A549 (cell line): ENCODE measurements at regions not wholly inside any gene's neighbourhood (a gene's known extent, or its start where the extent isn't known, plus 50 kb on each side); places are given as distances from the start of the nearest gene placed in this dataset.

Experiments used
- ATAC-seq, 2 experiments: fragments of 200-7000 bp in 1 of 2; fragments of >200 bp in 1 of 2; cut with Nextera tagmentation in 1 of 2; cut with Tn5 transposase in 1 of 2; 3 replicates each; pipeline versions ENCODE4 v1.8.0 to v1.9.1; 2018 to 2020; ENCODE audit warnings: mild to moderate bottlenecking in 1 of 2, moderate library complexity in 1 of 2
- CTCF ChIA-PET: fragments of 300-600 bp; sonication (Branson Sonifier 250); formaldehyde crosslinking; extraction: SDS; loops from one replicate; lab custom pipeline; 2021; ENCODE audit warnings: antibody characterized with exemption, inconsistent platforms; lab: Yijun Ruan, JAX
- POLR2A ChIA-PET: fragments of 350-600 bp; formaldehyde crosslinking; extraction: SDS; loops from one replicate; lab custom pipeline; 2021; ENCODE audit warnings: antibody characterized with exemption, inconsistent platforms; lab: Yijun Ruan, JAX
- DNase-seq, 2 experiments: peaks; one replicate each; pipeline versions ENCODE4 v3.0.0 to v3.0.0-alpha.2; 2011 to 2016; ENCODE audit warnings: low read depth in 1 of 2, low spot score in 1 of 2
- FAIRE-seq: peaks from 2 replicates; lab custom pipeline; 2011; peaks lifted over from hg19 to GRCh38; lab: Jason Lieb, UNC
- H3K27ac ChIP-seq, 2 experiments: fragments of >200 bp; sonication (Bioruptor Twin); formaldehyde crosslinking; 3 replicates each; pipeline ENCODE4 v1.5.1; 2016 to 2017
- H3K4me1 ChIP-seq: fragments of >200 bp; sonication (Bioruptor Twin); formaldehyde crosslinking; 3 replicates; pipeline ENCODE4 v1.6.1; 2016
- H3K4me2 ChIP-seq: fragments of >200 bp; sonication (Bioruptor Twin); formaldehyde crosslinking; 3 replicates; pipeline ENCODE4 v1.6.1; 2016
- H3K4me3 ChIP-seq: fragments of >200 bp; sonication (Bioruptor Twin); formaldehyde crosslinking; 3 replicates; pipeline ENCODE4 v1.5.1; 2016
- H3K9me3 ChIP-seq: fragments of >200 bp; sonication (Bioruptor Twin); formaldehyde crosslinking; 3 replicates; pipeline ENCODE4 v1.6.1; 2016
- ATOH8 ChIP-seq: fragments of 250-450 bp; sonication (Bioruptor Pico); IDR thresholded peaks from 2 replicates; pipeline ENCODE4 v1.5.0; 2020; ENCODE audit warnings: low read depth, mild to moderate bottlenecking, moderate library complexity
- BCL3 ChIP-seq: fragments of >200 bp; sonication (Bioruptor Twin); formaldehyde crosslinking; IDR thresholded peaks from 3 replicates; pipeline ENCODE4 v1.6.1; 2016
- CHD2 ChIP-seq: fragments of 150-350 bp; IDR thresholded peaks from 2 replicates; pipeline ENCODE4 v1.6.1; 2014; ENCODE audit warnings: low read length; ENCODE audit not compliant: partially characterized antibody
- CHD4 ChIP-seq: fragments of 200-600 bp; sonication (generic); IDR thresholded peaks from 2 replicates; pipeline ENCODE4 v1.6.1; 2016; ENCODE audit warnings: antibody characterized with exemption, mild to moderate bottlenecking, borderline replicate concordance
- EP300 ChIP-seq, 2 experiments: fragments of >200 bp; sonication (Bioruptor Twin); formaldehyde crosslinking; IDR thresholded peaks; 2 replicates in 1 of 2; 3 replicates in 1 of 2; pipeline ENCODE4 v1.6.1; 2016 to 2017
- FOSL2 ChIP-seq, 2 experiments: fragments of 450-650 bp in 1 of 2; fragments of >200 bp in 1 of 2; sonication (Bioruptor Twin) in 1 of 2; formaldehyde crosslinking; IDR thresholded peaks; 2 replicates each; pipeline versions ENCODE4 v1.5.0 to v1.6.1; 2016 to 2020; ENCODE audit warnings: mild to moderate bottlenecking in 1 of 2, moderate library complexity in 1 of 2
- HES2 ChIP-seq: fragments of >200 bp; sonication (Bioruptor Twin); formaldehyde crosslinking; IDR thresholded peaks from 2 replicates; pipeline ENCODE4 v1.6.1; 2016
- HOXA7 ChIP-seq: fragments of 250-450 bp; sonication (Bioruptor Pico); IDR thresholded peaks from 2 replicates; pipeline ENCODE4 v1.5.0; 2020; ENCODE audit warnings: mild to moderate bottlenecking, moderate library complexity
- HOXB13 ChIP-seq: fragments of 250-450 bp; sonication (Bioruptor Pico); IDR thresholded peaks from 2 replicates; pipeline ENCODE4 v1.5.0; 2020; ENCODE audit warnings: low read depth, mild to moderate bottlenecking, moderate library complexity
- JUNB ChIP-seq: fragments of >200 bp; sonication (Bioruptor Twin); formaldehyde crosslinking; IDR thresholded peaks from 2 replicates; pipeline ENCODE4 v1.6.1; 2016
- KDM1A ChIP-seq: fragments of 200-600 bp; sonication (generic); IDR thresholded peaks from 2 replicates; pipeline ENCODE4 v1.6.1; 2016; ENCODE audit warnings: low read depth, mild to moderate bottlenecking
- MAX ChIP-seq: IDR thresholded peaks from 2 replicates; pipeline ENCODE4 v1.6.1; 2012
- MAZ ChIP-seq: fragments of 150-350 bp; IDR thresholded peaks from 2 replicates; pipeline ENCODE4 v1.6.1; 2014; ENCODE audit warnings: antibody characterized with exemption, low read depth, low read length, borderline replicate concordance
- NFE2L2 ChIP-seq: fragments of 150-350 bp; conservative IDR thresholded peaks from 2 replicates; pipeline ENCODE4 v1.6.1; 2014; ENCODE audit warnings: low read length
- NR3C1 ChIP-seq: fragments of >200 bp; sonication (Bioruptor Twin); formaldehyde crosslinking; IDR thresholded peaks from 3 replicates; pipeline ENCODE4 v1.6.1; 2017
- PBX3 ChIP-seq: IDR thresholded peaks from 2 replicates; pipeline ENCODE4 v1.6.1; 2012
- POLR2A ChIP-seq: IDR thresholded peaks from 2 replicates; pipeline ENCODE4 v1.6.1; 2012; ENCODE audit warnings: mild to moderate bottlenecking, low read length
- POLR2AphosphoS2 ChIP-seq: conservative IDR thresholded peaks from 2 replicates; pipeline ENCODE4 v1.6.1; 2012; ENCODE audit warnings: low read length, improper control_type of control experiment, inconsistent platforms
- RARB ChIP-seq: fragments of 250-450 bp; sonication (Bioruptor Pico); IDR thresholded peaks from 2 replicates; pipeline ENCODE4 v1.8.0; 2021; ENCODE audit warnings: mild to moderate bottlenecking, moderate library complexity
- RCOR1 ChIP-seq: fragments of 150-350 bp; IDR thresholded peaks from 2 replicates; pipeline ENCODE4 v1.6.1; 2014; ENCODE audit warnings: antibody characterized with exemption, low read length, low read depth
- RNF2 ChIP-seq: fragments of 200-600 bp; sonication (generic); IDR thresholded peaks from 2 replicates; pipeline ENCODE4 v1.6.1; 2016; ENCODE audit warnings: low read depth, mild to moderate bottlenecking, antibody characterized with exemption, moderate library complexity, borderline replicate concordance
- SMC3 ChIP-seq: fragments of >200 bp; sonication (Bioruptor Twin); formaldehyde crosslinking; IDR thresholded peaks from 3 replicates; pipeline ENCODE4 v1.6.1; 2018; ENCODE audit warnings: inconsistent platforms
- TP53 ChIP-seq: fragments of 250-450 bp; sonication (Bioruptor Pico); IDR thresholded peaks from 2 replicates; pipeline ENCODE4 v1.5.0; 2021; ENCODE audit warnings: mild to moderate bottlenecking, moderate library complexity
- USF2 ChIP-seq: fragments of 450-650 bp; IDR thresholded peaks from 2 replicates; pipeline ENCODE4 v1.6.1; 2014; ENCODE audit warnings: antibody characterized with exemption
- WGBS: methylation state at CpG from one replicate; pipeline ENCODE4 v1.1.6; 2017; ENCODE audit errors: missing lambda C conversion rate; 5-methylcytosine and 5-hydroxymethylcytosine counted together

GRCh38 chr15:70447081-70447480 is 316.3 kb downstream of the UACA start:
- Histone ChIP-seq H3K9me3 (no peaks in the 10 kb centered on the region), H3K4me2 (no peak overlapping the region), H3K4me3 (no peak overlapping the region), H3K4me1 (no peaks in the 10 kb centered on the region), H3K27ac (no peak overlapping the region)
- ChIA-PET CTCF (interaction anchor here (1.2 to 1.5 kb wide), 5 partner anchors 11 to 972 kb away, joined by 3 to 6 read pairs (median 4); no protein-coding TSS in a partner anchor), POLR2A (no interaction called here)
- DNase-seq = no peak
- WGBS = 73% methylated on average over 5 of the region's 5 CpGs
- no peak for FAIRE-seq
- TF ChIP-seq EP300 (IDR thresholded peaks at IDR 0.05) (no peak), HOXA7 (CRISPR knock-in tag) (no peak), NFE2L2 (no peak), FOSL2 (IDR thresholded peaks at IDR 0.05) (no peak), FOSL2 (CRISPR knock-in tag; IDR thresholded peaks at IDR 0.05) (no peak), TP53 (CRISPR knock-in tag) (no peak), BCL3 (no peak), KDM1A (no peak), NR3C1 (no peak), RNF2 (no peak), PBX3 (no peak), ATOH8 (CRISPR knock-in tag) (no peak), USF2 (no peak), HES2 (no peak), HOXB13 (CRISPR knock-in tag) (no peak), POLR2A (no peak)
- no peak for ATAC-seq

GRCh38 chr15:70443486-70444273 is 319.7 kb downstream of the UACA start:
- CTCF ChIA-PET = interaction anchor here (0.6 to 2.8 kb wide), 7 partner anchors 11 to 965 kb away, joined by 3 to 9 read pairs (median 3); no protein-coding TSS in a partner anchor

More at GRCh38 chr15:70443486-70444273, 319.7 kb downstream of the UACA start:
- Histone ChIP-seq H3K4me2 (no peak overlapping the region), H3K9me3 (no peaks in the 10 kb centered on the region), H3K4me1 (no peaks in the 10 kb centered on the region), H3K4me3 (no peak overlapping the region), H3K27ac (no peak overlapping the region)
- no peak for TF ChIP-seq JUNB
- no peak for TF ChIP-seq FOSL2 (IDR thresholded peaks at IDR 0.05)
- no peak for TF ChIP-seq FOSL2 (CRISPR knock-in tag; IDR thresholded peaks at IDR 0.05)
- TF ChIP-seq RCOR1 = no peak
- no peak for TF ChIP-seq CHD2
- TF ChIP-seq MAZ = no peak
- TF ChIP-seq BCL3 = no peak
- no peak for TF ChIP-seq SMC3
- TF ChIP-seq CHD4 = no peak
- TF ChIP-seq POLR2AphosphoS2 = no peak
- no peak for TF ChIP-seq MAX
- no peak for TF ChIP-seq RARB (CRISPR knock-in tag)
- DNase-seq (no peak), ATAC-seq (no peak), FAIRE-seq (no peak)
- POLR2A ChIA-PET = no interaction called here
- WGBS = 58% methylated on average over 9 of the region's 9 CpGs
